GM18499 (cell line): ENCODE measurements at regions not wholly inside any gene's neighbourhood (a gene's known extent, or its start where the extent isn't known, plus 50 kb on each side); places are given as distances from the start of the nearest gene placed in this dataset.
"Not testable (repeated sequence)": the region's sequence is repeated elsewhere in the genome, so short reads cannot be mapped to it uniquely, and the experiment has no call there.

Experiments used
- ATAC-seq: cut with Tn5 transposase; IDR thresholded peaks from one replicate; pipeline ENCODE4 v1.9.1; 2021; ENCODE audit warnings: moderate number of reproducible peaks; ENCODE audit not compliant: insufficient read depth, unreplicated experiment

DNA sequence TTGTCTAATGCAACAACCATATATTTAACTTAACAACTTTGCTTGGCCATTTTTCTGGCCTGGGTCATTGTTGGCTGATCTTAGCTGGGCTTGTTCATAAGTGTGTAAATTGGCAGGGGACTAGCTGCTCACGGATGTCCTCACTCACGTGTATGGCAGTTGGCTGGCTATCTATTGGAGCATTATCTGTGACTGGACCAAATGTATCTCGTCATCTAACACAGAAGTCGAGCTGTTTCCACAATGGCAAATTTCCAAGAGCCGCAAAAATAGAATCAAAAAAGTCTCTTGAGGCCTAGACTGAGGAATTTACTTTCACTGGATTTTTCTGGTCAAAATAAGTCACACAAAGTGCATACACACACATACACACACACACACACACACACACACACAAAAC, 893.3 kb downstream of the FAM181B start:
- no peak for ATAC-seq

DNA sequence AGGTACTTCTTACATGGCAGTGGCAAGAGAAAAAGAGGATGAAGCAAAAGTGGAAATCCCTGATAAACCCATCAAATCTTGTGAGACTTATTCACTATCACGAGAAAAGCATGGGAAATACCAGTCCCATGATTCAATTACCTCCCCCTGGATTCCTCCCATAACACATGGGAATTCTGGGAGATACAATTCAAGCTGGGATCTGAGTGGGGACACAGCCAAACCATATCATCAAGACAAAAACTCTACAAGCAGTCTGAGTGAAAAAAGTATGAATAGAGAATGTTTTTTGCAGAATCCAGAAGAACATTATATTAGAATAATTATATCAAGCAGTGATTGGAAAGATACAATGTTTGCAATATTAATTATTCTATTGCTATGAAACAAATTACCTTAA, 893.7 kb downstream of the FAM181B start:
- no peak for ATAC-seq

DNA sequence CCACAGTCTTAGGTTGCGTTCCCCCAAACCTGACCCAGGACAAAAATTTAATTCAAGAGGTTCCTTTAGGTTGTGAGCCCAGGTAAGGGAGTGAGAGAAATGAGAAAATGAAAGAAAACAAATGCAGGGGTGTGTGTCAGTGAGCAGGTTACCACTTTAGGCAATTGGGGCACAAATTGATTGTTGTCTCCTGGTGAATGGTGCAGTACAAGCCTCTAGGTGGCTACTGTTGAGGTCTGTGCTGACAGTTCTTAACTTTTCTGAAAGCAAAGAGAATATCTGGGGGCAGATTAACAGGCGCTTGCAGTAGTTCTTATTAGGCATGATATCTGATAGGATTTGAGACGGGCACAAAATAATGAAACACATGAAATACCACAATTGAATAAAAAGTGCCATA, 894.6 kb downstream of the FAM181B start:
- no peak for ATAC-seq

DNA sequence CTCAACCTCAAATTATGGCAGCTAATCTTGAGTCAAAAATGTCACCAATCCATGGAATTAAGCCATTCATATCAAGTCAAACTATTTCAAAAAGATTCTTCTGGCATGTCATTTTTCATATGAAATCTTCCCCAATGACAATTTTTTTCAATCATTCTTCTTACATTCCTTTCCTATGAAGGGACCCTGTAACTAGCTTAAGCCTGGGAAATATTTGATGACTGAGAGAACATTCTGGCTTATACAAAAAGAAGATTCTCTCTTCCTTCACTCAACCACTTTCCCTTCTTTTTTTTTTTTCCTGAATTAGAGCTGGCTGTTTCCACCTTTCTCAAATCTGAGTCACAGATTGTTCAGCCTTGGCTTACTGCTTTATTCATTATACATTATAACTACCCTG, 903.7 kb downstream of the FAM181B start:
- ATAC-seq, result no peak

DNA sequence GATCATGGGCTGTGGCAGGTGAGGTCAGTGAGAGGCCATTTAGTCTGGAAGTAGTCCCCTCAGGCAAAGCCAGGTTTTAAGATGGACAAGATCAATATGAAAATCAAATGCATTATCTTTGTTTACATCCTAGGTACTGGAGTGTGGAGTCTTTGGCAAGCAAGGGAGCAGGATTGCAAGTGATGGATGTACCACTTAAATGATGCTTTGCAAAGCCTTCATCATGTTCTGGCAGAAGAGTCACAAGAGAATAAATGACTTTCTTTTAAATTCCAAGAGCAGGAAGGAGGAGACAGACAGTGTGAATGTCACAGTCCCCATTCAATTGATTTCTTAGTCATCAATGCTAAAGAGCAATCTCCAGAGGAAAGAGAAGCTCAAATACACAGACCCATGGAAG, 908.3 kb downstream of the FAM181B start:
- no peak for ATAC-seq

DNA sequence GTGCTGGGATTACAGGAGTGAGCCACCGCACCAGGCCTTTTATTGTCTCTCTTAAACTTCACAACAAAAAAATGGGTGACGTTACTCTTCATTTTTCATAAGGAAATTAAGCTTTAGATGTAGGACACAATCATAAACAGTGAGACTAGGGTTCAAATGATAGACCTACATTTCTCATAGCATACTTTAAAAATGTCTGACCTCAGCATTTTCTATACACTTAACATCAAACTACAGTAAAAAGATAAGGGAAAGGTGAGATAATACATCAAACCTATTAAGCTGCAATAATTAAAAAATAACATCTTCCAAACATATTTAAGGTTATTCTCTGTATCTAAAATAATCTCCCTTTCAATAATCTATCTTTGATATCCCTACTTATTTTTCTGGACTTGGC, 914.2 kb downstream of the FAM181B start:
- no peak for ATAC-seq

DNA sequence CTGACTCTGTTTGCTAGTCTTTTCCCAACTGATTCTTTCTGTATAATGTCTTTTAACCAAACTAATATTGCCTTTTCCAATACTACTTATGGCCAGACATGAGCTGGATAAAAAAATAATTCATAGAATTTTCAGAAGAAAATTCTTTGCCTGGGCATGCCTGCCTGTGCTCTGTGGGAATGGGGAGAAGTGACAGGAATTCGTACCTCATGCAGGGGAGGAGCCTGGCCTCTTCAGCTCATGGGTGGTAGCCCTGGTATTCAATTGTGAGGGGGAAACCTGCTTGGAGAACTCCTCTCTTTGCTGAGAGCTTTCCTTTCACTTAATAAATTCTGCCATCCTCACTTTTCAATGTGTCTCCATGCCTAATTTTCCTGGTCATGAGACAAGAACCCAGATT, 928.8 kb downstream of the FAM181B start:
- no peak for ATAC-seq

DNA sequence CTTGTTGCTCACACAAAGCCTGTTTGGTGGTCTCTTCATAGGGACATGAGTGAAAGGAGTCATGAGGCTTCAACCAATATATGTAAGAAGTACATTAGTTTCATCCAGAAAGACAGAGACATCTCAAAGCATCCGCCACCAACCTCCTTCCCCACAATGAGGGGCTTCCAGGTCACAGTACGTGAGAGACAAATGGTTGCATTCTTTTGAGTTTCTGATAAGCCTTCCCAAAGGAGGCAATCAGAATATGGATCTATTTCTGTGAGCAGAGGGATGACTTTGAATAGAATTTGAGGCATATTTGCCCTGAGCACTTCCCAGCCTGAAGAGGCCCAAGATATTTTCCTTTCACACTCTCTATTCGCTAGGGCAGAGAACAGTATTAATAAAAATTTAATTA, 931.1 kb downstream of the FAM181B start:
- no peak for ATAC-seq

DNA sequence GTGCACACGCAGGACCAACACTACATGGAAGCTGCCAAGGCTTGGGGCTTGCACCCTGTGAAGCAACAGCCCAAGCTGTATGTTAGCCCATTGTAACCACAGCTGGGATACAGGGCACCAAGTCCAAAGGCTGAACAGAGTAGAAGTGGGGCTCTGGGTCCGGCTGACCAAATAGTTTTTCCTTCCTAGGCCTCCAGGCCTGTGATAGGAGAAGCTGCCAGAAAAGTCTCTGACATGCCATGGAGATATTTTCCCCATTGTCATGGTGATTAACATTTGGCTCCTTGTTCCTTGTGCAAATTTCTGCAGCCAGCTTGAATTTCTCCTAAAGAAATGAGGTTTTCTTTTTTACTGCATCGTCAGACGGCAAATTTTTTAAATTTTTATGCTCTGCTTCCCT, 941.2 kb downstream of the FAM181B start:
- ATAC-seq, result no peak

DNA sequence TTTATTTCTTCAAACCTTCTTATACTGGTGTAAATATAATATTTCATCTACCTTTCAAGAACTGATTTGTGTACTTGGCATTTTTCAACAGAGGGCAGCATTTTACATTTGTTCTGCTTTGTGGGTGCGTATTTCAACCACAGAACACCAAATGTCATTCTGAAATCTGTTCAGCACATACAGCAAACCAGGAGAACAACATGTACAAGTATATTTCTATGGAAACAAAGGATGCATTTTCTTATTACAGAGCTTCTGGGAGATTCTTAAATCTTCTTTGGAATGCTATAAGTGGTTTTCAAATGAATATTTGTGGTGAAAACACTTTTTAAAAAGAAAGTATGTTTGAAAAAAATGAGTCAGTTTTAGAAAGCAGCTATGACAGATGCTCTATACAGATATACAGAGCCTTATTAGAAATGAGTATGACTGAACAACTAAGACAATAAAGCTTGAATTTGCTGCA, 946.0 kb downstream of the FAM181B start:
- ATAC-seq, result peak; percentile 63

DNA sequence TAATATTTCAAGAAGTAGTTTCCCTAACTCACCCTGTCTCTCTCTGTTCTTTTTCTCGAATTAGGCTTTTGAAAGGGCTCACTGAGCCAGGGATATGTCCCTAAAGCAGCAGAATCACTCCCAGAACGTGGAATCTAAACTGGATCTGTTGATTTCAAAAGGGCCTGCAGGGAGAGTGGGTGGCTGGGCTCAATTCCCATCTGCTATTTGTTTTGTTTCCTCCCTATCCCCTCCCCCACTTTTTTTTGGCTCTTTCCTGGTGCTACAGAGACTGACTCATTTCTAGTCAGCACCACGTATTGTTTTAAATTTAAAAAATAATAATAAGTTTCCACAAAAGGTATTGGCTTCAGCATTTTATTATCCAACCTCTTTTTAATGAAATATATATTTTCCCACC, 961.5 kb downstream of the FAM181B start:
- no peak for ATAC-seq

DNA sequence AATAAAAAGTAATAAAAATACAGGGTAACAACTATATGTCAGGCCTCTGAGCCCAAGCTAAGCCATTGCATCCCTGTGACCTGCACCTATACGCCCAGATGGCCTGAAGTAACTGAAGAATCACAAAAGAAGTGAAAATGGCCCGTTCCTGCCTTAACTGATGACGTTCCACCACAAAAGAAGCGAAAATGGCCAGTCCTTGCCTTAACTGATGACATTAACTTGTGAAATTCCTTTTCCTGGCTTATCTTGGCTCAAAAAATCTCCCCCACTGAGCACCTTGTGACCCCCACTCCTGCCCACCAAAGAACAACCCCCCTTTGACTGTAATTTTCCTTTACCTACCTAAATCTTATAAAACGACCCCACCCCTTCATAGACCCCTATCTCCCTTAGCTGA, 963.8 kb downstream of the FAM181B start:
- not testable (repeated sequence) for ATAC-seq

DNA sequence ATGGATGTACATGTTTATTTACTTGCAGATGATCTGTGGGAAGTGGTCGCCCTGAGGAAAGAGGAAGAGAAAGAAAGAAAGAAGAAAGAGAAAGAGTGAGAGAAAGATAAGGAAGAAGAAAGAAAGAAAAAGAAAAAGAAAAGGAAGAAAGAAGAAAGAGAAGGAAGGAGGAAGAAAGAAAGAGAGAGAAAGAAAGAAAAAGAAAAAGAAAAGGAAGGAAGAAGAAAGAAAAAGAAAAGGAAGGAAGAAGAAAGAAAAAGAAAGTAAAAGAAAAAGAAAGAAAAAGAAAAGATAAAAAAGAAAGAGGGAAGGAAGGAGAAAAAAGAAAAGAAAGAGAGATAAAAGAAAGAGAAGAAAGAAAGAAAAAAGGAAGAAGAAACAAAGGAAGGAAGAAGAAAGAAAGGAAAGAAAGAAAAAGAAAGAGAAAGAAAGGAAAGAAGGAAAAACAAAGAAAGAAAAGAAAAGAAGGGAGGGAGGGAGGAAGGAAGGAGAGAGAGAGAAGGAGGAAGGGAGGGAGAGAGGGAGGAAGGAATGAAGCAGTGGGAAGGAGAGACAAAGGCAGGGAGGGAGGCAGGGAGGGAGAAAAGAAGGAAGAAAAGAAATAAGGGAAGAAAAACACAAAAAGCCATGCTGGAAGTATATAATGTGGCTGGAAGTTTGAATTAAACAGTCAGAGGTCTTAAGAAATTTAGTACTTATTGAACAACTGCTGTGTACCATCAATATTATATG, 976.6 kb downstream of the FAM181B start:
- no peak for ATAC-seq

DNA sequence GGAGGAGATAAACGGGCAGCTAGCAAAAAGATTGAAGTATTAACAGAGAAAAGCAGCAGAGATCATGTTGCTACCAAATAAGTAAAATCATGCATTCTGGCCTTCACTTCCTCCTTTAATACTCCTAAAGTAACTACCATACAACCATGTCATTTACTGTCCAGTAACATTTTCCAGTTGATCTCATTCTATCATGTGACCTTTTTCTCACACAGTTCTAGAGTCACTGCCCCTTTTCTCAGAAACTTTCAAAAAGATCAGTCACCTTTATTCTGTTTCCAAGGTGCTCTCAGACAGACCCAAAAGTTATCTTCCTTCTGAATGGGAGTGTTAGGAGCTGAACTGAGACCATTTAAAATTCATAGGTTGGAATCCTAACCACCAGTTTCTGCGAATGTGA, 984.4 kb downstream of the FAM181B start:
- no peak for ATAC-seq

DNA sequence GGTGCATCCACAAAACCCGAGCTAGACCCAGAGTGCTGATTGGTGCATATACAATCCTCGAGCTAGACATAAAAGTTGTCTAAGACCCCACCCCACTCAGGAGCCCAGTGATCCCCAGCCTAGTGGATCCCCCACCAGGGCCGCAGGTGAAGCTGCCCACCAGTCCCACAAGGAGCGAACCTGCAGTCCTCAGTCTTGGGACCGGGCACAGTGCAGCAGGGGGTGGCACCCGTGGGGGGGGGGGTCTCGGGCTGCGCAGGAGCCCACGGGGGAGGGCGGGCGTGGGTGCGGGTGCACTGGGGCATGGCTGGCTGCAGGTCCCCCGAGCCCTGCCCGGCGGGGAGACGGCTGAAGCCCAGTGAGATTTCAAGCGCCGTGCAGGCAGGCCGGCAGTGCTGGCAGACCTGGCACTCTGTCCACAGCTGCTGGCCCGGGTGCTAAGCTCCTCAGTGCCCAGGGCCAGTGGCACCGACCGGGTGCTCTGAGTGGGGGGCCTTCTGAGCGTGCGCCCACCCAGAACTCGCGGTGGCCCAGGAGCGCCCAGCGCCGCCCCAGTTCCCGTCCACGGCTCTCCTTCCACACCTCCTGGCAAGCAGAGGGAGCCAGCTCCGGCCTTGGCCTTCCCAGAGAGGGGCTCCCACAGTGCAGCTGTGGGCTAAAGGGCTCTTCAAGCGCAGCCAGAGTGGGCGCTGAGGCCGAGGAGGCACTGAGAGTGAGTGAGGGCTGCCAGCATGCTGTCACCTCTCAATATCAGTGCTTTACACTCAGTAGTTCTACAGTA, 989.1 kb downstream of the FAM181B start:
- ATAC-seq, result no peak

DNA sequence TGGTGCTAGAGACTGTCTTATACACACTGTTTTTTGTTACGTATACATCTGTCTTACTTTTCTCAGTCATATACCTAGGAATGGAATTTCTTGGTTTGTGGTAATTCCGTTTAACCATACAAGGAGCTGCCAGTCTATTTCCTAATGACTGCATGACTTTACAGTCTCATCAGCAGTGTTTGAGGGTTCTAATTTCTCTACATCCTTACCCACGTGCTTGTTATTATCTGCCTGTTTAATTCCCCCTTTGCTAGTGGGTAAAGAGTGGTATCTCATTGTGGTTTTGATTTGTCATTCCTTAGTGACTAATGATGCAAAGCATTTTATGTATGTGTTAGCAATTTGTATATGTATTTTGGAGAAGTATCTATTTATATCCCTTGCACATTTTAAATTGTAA, 1008.0 kb downstream of the FAM181B start:
- ATAC-seq, result no peak

DNA sequence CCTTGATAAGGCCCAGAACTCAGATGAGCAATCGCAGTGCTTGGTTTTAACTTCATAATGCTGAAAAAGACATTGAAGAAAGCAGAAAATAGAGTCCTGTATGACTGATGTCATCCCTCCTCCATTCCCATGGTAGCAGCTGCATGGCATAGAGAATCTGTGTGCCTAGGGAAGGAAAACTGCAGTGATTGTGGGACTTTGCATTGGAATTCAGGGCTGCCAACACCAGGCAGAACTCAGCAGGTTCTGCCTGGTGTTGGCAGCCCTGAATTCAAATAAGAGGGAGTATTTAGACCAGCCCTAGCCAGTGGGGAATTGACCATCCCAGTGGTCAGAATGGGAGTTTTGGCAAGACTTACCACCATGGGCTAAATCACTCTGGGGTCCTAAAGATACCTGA, 1016.0 kb downstream of the FAM181B start:
- no peak for ATAC-seq

DNA sequence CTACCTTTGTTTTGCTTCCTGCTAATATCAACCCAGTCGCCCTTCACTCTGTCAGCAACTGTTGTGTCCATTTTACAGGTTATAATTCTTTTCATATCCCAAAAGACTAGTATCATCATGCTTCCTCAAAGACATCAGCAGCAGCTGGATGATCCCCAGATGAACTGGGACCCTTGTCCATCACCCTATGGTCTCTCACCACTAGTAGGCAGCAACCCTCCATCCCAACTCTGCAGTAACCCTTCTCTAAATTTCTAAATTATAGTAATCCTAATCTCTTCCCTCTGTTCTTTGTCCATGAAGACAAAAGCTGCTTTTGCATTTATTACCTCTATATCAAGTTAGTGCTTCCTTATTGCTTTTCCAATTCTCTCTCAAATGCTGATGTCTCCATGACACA, 1025.8 kb downstream of the FAM181B start:
- no peak for ATAC-seq

DNA sequence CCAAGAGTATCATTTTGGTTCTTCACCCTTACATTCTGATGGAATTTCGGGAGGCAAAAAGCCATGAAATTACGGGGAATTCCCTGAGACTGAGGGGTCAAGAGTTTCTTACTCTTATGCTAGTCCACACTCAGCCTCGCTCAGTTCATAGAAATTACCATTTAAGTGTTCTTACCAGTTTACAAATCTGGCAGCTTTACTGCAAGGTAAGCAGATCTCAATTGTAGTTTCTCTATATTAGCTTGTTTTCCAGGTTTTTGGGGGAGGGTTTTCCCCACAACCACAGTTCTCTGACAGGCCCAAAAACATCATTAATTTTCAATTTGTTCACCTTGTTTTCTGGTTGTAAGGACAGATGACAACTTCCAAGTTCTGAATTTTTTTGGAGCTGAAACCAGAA, 1028.4 kb downstream of the FAM181B start:
- no peak for ATAC-seq

DNA sequence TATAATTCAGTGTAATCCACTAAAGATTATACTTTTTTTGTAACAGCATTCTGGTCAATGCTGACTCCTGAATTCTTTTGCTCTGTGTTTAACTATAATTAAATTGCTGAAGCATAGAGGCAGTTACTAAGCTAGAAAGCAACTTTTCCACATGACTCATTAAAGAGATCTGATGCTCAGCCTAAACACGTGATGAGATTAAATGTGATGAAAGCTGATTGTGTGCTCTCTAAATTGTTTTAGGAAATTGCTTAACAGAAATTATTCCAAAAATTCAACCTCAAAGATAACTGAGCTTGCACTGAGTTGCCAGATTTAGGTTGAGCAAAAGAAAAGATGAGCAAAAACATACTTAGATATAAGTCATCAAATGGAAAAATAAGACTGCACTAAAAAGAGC, 1033.6 kb downstream of the FAM181B start:
- no peak for ATAC-seq

DNA sequence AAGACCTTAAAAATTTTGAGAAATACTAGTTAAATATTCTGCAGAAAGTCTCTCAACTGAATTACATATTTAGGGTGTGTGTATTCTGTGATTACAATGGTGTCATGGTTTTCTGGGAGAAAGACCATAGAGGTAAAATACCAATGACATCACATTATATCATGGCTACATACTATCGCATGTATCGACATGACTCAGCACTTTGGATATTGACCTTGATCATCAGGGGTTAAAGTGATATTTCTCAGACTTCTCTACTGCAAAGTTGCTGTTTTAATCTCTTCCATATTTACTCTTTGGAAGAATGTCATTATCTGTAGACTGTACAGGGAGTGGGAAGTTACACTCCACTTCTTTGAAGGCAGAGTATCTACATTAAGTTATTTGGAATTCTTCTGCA, 1046.6 kb downstream of the FAM181B start:
- ATAC-seq, result no peak

DNA sequence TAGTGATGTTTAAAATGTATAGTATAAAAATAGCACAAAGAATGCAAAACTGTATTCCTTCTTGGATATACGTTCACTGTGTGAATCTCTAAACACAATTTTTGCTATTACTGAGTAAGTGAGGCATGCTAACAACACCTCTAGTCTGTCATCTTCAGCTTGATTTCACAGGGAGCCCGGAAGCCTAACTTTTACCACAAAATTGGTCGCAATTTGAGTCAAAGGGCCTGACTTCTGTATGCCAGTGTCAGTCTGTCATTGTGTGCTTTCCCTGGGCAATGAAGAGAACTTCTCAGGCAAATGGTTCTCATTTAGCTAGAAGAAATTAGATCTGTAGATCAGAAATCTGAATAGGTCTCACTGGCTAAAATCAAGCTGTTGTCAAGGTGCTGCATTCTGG, 1059.5 kb downstream of the FAM181B start:
- peak; percentile 89 for ATAC-seq
